Astrocyte of the spinal cord (primary cell): ENCODE measurements at regions not wholly inside any gene's neighbourhood (a gene's known extent, or its start where the extent isn't known, plus 50 kb on each side); places are given as distances from the start of the nearest gene placed in this dataset.
"Not testable (repeated sequence)": the region's sequence is repeated elsewhere in the genome, so short reads cannot be mapped to it uniquely, and the experiment has no call there.

Experiments
- DNase-seq: peaks from one replicate; pipeline ENCODE4 v3.0.0; 2011; ENCODE audit warnings: low read depth, low spot score
- H3K4me3 ChIP-seq: 2 replicates; pipeline ENCODE4 v1.5.1; 2011; ENCODE audit warnings: low read depth, mild to moderate bottlenecking, low read length, moderate library complexity
- CTCF ChIP-seq: IDR thresholded peaks from 2 replicates; pipeline ENCODE4 v1.5.1; 2012; ENCODE audit warnings: low read depth, mild to moderate bottlenecking, low read length, inconsistent platforms
- in situ Hi-C: cut with HindIII; loops from 2 replicates; pipeline ENCODE4 v1.10.0; 2017; ENCODE audit warnings: low sequenced_read_pairs

- H3K4me3 ChIP-seq = no peak overlapping the region
- TF ChIP-seq CTCF = no peak
- no peak for DNase-seq
- in situ Hi-C loops = no loop called here
Measured at GRCh38 chr1:244297616-244298015, 154.1 kb downstream of the ADSS2 start.

GRCh38 chr1:244300029-244300375 is 151.7 kb downstream of the ADSS2 start:
- H3K4me3 ChIP-seq, DNase-seq: not testable (repeated sequence)

GRCh38 chr1:244301595-244302130 is 150.0 kb downstream of the ADSS2 start:
- no peak for DNase-seq
- in situ Hi-C loops = no loop called here
- H3K4me3 ChIP-seq = no peak overlapping the region
- TF ChIP-seq CTCF = no peak

More at GRCh38 chr1:244300029-244300375, 151.7 kb downstream of the ADSS2 start:
- in situ Hi-C loops = not testable (repeated sequence)

- in situ Hi-C loops = no loop called here
- no peak for TF ChIP-seq CTCF
- peak; percentile 31 for DNase-seq
- H3K4me3 ChIP-seq = no peak overlapping the region
Measured at GRCh38 chr1:244302876-244303609, 148.7 kb downstream of the ADSS2 start.

GRCh38 chr1:244303610-244303969 is 148.1 kb downstream of the ADSS2 start:
- no peak for DNase-seq
- in situ Hi-C loops = no loop called here
- no peak overlapping the region for H3K4me3 ChIP-seq
- TF ChIP-seq CTCF = no peak

GRCh38 chr1:244304156-244304555 is 147.6 kb downstream of the ADSS2 start:
- DNase-seq = no peak
- in situ Hi-C loops = no loop called here
- H3K4me3 ChIP-seq = no peak overlapping the region
- TF ChIP-seq CTCF = no peak

- in situ Hi-C loops = no loop called here
- no peak overlapping the region for H3K4me3 ChIP-seq
- no peak for TF ChIP-seq CTCF
- no peak for DNase-seq
Measured at GRCh38 chr1:244304656-244305055, 147.1 kb downstream of the ADSS2 start.
